ENCODE measurements at regions not wholly inside any gene's neighbourhood (a gene's known extent, or its start where the extent isn't known, plus 50 kb on each side); places are given as distances from the start of the nearest gene placed in this dataset.
A peak's percentile ranks its signal among the peaks of the same experiment; 100 is the strongest.

DNA sequence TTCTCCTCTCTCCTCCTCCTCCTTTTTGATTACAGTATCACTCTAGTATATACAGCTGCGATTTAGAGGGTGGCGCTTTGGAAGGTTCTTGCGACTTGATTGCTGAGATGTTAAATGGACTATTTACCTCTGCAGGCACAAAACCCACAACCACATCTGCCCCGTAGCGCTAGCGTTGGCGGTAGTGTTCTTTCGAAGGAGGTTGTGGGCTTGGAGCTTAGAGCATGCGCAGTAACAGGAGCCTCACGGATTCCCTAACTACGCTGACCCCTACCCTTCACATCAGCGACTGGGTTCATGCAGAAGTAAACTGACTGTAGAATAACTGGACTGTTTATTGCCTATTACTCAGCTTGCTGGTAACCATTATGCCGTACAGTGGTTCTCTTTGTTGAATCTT, 58.0 kb downstream of the CGGBP1 start:
- peaks cover 0 to 6% (median 1%) of the 10 kb centered on the region in 4 donors for H3K4me1 ChIP-seq
- no peak overlapping the region for H3K27ac ChIP-seq
- 49 to 62% methylated on average over 13 of the region's 13 CpGs for WGBS, 2 donors
- peak overlapping the region in 2 of 4 donors; percentile 11 to 22 for H3K4me3 ChIP-seq
- H3K27me3 ChIP-seq: no peaks in the 10 kb centered on the region
- no peak for DNase-seq
- peak in 1 of 2 donors; percentile 39 for ATAC-seq (ENCODE audit: low FRiP score in 2 of 2)
- TF ChIP-seq, protein P1, sequence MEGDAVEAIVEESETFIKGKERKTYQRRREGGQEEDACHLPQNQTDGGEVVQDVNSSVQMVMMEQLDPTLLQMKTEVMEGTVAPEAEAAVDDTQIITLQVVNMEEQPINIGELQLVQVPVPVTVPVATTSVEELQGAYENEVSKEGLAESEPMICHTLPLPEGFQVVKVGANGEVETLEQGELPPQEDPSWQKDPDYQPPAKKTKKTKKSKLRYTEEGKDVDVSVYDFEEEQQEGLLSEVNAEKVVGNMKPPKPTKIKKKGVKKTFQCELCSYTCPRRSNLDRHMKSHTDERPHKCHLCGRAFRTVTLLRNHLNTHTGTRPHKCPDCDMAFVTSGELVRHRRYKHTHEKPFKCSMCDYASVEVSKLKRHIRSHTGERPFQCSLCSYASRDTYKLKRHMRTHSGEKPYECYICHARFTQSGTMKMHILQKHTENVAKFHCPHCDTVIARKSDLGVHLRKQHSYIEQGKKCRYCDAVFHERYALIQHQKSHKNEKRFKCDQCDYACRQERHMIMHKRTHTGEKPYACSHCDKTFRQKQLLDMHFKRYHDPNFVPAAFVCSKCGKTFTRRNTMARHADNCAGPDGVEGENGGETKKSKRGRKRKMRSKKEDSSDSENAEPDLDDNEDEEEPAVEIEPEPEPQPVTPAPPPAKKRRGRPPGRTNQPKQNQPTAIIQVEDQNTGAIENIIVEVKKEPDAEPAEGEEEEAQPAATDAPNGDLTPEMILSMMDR (IDR thresholded peaks at IDR 0.05): no peak
- TF ChIP-seq POLR2AphosphoS5 (IDR thresholded peaks at IDR 0.05) (no peak), EP300 (IDR thresholded peaks at IDR 0.05) (no peak), POLR2A (IDR thresholded peaks at IDR 0.05) (no peak)
- H3K9me3 ChIP-seq: no peaks in the 10 kb centered on the region
- no peaks in the 10 kb centered on the region for H3K36me3 ChIP-seq

DNA sequence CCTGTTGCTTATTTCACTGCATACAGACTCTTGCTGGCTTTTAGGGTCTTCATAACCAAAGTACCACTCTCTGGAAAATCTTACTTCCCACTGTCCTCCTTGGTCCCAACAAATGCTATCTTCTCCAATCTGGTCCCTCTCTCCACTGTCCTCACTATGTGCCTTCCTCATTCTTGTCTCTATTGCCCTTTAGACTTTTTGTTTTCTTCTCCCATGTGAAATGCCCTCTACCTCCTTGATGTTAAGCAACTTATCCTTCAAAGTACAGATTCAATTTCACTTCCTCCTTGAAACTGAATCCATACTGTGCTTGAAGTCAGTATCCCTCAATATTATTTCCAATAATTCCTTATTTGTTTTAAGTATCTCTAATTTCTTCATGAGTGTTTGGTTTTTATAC, 60.8 kb downstream of the CGGBP1 start:
- DNase-seq (no peak), ATAC-seq (ENCODE audit: low FRiP score in 2 of 2) (peak in 1 of 2 donors; percentile 83)
- no peak overlapping the region for H3K4me3 ChIP-seq
- no peak for TF ChIP-seq POLR2A (IDR thresholded peaks at IDR 0.05)
- TF ChIP-seq POLR2AphosphoS5 (IDR thresholded peaks at IDR 0.05): no peak
- TF ChIP-seq, protein P1 (IDR thresholded peaks at IDR 0.05): no peak
- TF ChIP-seq EP300 (IDR thresholded peaks at IDR 0.05): no peak
- no peaks in the 10 kb centered on the region for H3K27me3 ChIP-seq
- no peak overlapping the region for H3K27ac ChIP-seq
- no peaks in the 10 kb centered on the region for H3K36me3 ChIP-seq
- no peaks in the 10 kb centered on the region for H3K9me3 ChIP-seq
- H3K4me1 ChIP-seq: peaks cover 0 to 2% (median under 1%) of the 10 kb centered on the region in 4 donors

DNA sequence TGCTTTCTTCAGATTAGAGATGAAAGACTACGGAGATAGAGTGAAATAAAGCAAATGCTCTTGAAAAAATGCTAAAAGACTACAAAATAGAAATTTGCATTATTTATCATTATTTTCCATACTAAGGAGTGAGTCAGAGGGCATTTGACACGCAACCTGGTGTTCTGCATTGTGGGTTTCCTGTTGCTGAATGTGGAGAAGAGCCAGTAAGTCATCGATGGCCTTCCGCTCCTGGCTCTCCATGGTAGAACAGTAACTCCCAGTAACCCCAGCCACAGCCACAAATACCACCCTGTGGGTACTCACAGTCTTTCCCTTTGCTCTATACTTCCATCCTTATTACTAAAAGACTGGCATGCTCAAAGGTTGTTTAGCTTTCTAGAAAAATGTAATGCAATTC, 61.5 kb downstream of the CGGBP1 start:
- H3K27me3 ChIP-seq: no peaks in the 10 kb centered on the region
- TF ChIP-seq POLR2A (IDR thresholded peaks at IDR 0.05) (no peak), EP300 (IDR thresholded peaks at IDR 0.05) (no peak), POLR2AphosphoS5 (IDR thresholded peaks at IDR 0.05) (no peak)
- TF ChIP-seq, protein P1 (IDR thresholded peaks at IDR 0.05): no peak
- no peaks in the 10 kb centered on the region for H3K36me3 ChIP-seq
- 50 to 60% methylated on average over 4 of the region's 4 CpGs for WGBS, 2 donors
- ATAC-seq (ENCODE audit: low FRiP score in 2 of 2) (peak in 1 of 2 donors; percentile 79), DNase-seq (peak in 1 of 2 donors; percentile 55)
- no peaks in the 10 kb centered on the region for H3K9me3 ChIP-seq
- H3K4me3 ChIP-seq: no peak overlapping the region
- H3K4me1 ChIP-seq: peaks cover 0 to 2% (median 0%) of the 10 kb centered on the region in 4 donors
- H3K27ac ChIP-seq: no peak overlapping the region

DNA sequence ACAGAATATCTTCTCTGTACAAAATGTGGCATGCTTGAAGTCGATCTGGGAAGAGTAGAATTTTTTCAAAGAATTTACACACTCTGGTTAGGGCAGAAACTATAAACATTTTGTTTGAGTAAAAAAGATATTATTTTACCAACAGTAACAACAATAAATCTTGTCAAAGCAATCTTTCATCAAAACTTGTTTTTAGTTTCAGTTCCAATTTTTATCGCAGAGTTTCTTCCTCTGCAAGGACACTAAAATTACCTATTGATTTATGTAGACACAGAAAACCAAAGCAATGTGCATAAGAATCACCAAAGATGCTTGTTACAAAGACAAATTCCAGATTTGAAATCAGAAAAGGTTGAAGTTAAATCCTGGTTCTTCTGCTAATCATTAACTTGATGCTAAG, 61.9 kb downstream of the CGGBP1 start:
- H3K27ac ChIP-seq: no peak overlapping the region
- H3K4me1 ChIP-seq: peaks cover 0 to 2% (median 0%) of the 10 kb centered on the region in 4 donors
- DNase-seq (no peak), ATAC-seq (ENCODE audit: low FRiP score in 2 of 2) (no peak)
- no peaks in the 10 kb centered on the region for H3K27me3 ChIP-seq
- no peaks in the 10 kb centered on the region for H3K9me3 ChIP-seq
- no peaks in the 10 kb centered on the region for H3K36me3 ChIP-seq
- 52% methylated on average over 2 of the region's 2 CpGs for WGBS, 2 donors
- H3K4me3 ChIP-seq: no peak overlapping the region
- TF ChIP-seq EP300 (IDR thresholded peaks at IDR 0.05) (no peak), POLR2A (IDR thresholded peaks at IDR 0.05) (no peak), POLR2AphosphoS5 (IDR thresholded peaks at IDR 0.05) (no peak)
- TF ChIP-seq, protein P1 (IDR thresholded peaks at IDR 0.05): no peak

DNA sequence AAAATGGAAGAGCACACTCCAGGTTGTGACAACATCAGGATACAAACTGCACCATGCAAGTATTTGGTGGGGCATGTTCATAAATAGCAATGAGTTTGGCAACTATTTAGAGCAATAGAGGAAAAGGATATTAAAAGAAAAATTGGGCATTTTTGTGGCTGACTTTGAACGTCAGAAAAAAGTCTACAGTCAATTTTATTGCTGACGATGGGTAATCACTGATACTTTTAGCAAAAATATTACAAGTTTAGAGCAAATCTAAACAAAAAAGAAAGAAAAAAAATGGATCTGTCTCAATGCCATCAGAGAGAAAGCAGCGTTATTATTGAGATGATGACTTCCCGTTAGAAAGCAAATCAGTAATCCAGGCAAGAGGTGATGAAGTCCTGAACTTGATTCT, 65.2 kb downstream of the CGGBP1 start:
- no peaks in the 10 kb centered on the region for H3K9me3 ChIP-seq
- DNase-seq: no peak
- H3K27ac ChIP-seq: no peak overlapping the region
- 87 to 95% methylated on average over 4 of the region's 4 CpGs for WGBS, 2 donors
- H3K4me1 ChIP-seq: peaks cover 0 to 2% (median 0%) of the 10 kb centered on the region in 4 donors
- TF ChIP-seq POLR2A (IDR thresholded peaks at IDR 0.05): no peak
- no peak for TF ChIP-seq EP300 (IDR thresholded peaks at IDR 0.05)
- TF ChIP-seq, protein P1 (IDR thresholded peaks at IDR 0.05): no peak
- no peak for TF ChIP-seq POLR2AphosphoS5 (IDR thresholded peaks at IDR 0.05)
- ATAC-seq (ENCODE audit: low FRiP score in 2 of 2): no peak
- no peak overlapping the region for H3K4me3 ChIP-seq
- H3K27me3 ChIP-seq: no peaks in the 10 kb centered on the region
- no peaks in the 10 kb centered on the region for H3K36me3 ChIP-seq
